ENCODE measurements at regions not wholly inside any gene's neighbourhood (a gene's known extent, or its start where the extent isn't known, plus 50 kb on each side); places are given as distances from the start of the nearest gene placed in this dataset.
"Not testable (repeated sequence)": the region's sequence is repeated elsewhere in the genome, so short reads cannot be mapped to it uniquely, and the experiment has no call there.

- DNase-seq, result no peak
Observed at GRCh38 chr18:38648179-38648578, 1082.6 kb upstream of the CELF4 start.

- DNase-seq, result no peak
Observed at GRCh38 chr18:38646296-38646695, 1080.7 kb upstream of the CELF4 start.

GRCh38 chr18:38644875-38645641 is 1079.5 kb upstream of the CELF4 start:
- no peak for DNase-seq

GRCh38 chr18:38642711-38643110 is 1077.1 kb upstream of the CELF4 start:
- no peak for DNase-seq

- DNase-seq, result not testable (repeated sequence)
Observed at GRCh38 chr18:38639700-38640099, 1074.1 kb upstream of the CELF4 start.

- no peak for DNase-seq
Observed at GRCh38 chr18:38635709-38636430, 1070.3 kb upstream of the CELF4 start.

- no peak for DNase-seq
Observed at GRCh38 chr18:38634117-38634516, 1068.5 kb upstream of the CELF4 start.

GRCh38 chr18:38633333-38633732 is 1067.7 kb upstream of the CELF4 start:
- no peak for DNase-seq

GRCh38 chr18:38619129-38619528 is 1053.5 kb upstream of the CELF4 start:
- DNase-seq, result no peak

- no peak for DNase-seq
Observed at GRCh38 chr18:38616306-38616705, 1050.7 kb upstream of the CELF4 start.

- no peak for DNase-seq
Observed at GRCh38 chr18:38612904-38613303, 1047.3 kb upstream of the CELF4 start.

GRCh38 chr18:38611036-38611964 is 1045.7 kb upstream of the CELF4 start:
- DNase-seq, result no peak

GRCh38 chr18:38606841-38607240 is 1041.2 kb upstream of the CELF4 start:
- no peak for DNase-seq

GRCh38 chr18:38602341-38602740 is 1036.7 kb upstream of the CELF4 start:
- no peak for DNase-seq

- no peak for DNase-seq
Observed at GRCh38 chr18:38587571-38587970, 1022.0 kb upstream of the CELF4 start.

- DNase-seq, result no peak
Observed at GRCh38 chr18:38586327-38586726, 1020.7 kb upstream of the CELF4 start.

- no peak for DNase-seq
Observed at GRCh38 chr18:38579764-38580163, 1014.2 kb upstream of the CELF4 start.

- DNase-seq, result no peak
Observed at GRCh38 chr18:38576916-38577315, 1011.3 kb upstream of the CELF4 start.

- no peak for DNase-seq
Observed at GRCh38 chr18:38576349-38576748, 1010.8 kb upstream of the CELF4 start.

- no peak for DNase-seq
Observed at GRCh38 chr18:38575648-38576047, 1010.0 kb upstream of the CELF4 start.

- DNase-seq, result no peak
Observed at GRCh38 chr18:38575023-38575422, 1009.4 kb upstream of the CELF4 start.

- no peak for DNase-seq
Observed at GRCh38 chr18:38572554-38573111, 1007.0 kb upstream of the CELF4 start.

- no peak for DNase-seq
Observed at GRCh38 chr18:38571651-38572050, 1006.1 kb upstream of the CELF4 start.

Measured in T1000 (cell line).